IPS-NIHi7 (cell line): ENCODE measurements at regions not wholly inside any gene's neighbourhood (a gene's known extent, or its start where the extent isn't known, plus 50 kb on each side); places are given as distances from the start of the nearest gene placed in this dataset.
A peak's percentile ranks its signal among the peaks of the same experiment; 100 is the strongest.
"Not testable (repeated sequence)": the region's sequence is repeated elsewhere in the genome, so short reads cannot be mapped to it uniquely, and the experiment has no call there.

Experiments
- DNase-seq: peaks from one replicate; pipeline ENCODE4 v3.0.0; 2012; ENCODE audit warnings: mixed read lengths; ENCODE audit errors: extremely low spot score

GRCh38 chr5:87640902-87641301, 228.2 kb upstream of the CCNH start:
- DNase-seq = no peak

- no peak for DNase-seq
These were observed 214.6 kb upstream of the CCNH start for GRCh38 chr5:87627363-87627762.

GRCh38 chr5:87608385-87608784, 195.7 kb upstream of the CCNH start:
- DNase-seq = no peak

- DNase-seq = no peak
These were observed 192.9 kb upstream of the CCNH start for GRCh38 chr5:87605663-87606062.

- DNase-seq = no peak
These were observed 187.0 kb upstream of the CCNH start for GRCh38 chr5:87599778-87600177.

GRCh38 chr5:87598460-87598859, 185.7 kb upstream of the CCNH start:
- no peak for DNase-seq

- no peak for DNase-seq
These were observed 181.8 kb upstream of the CCNH start for GRCh38 chr5:87594566-87594965.

- DNase-seq = no peak
These were observed 176.9 kb upstream of the CCNH start for GRCh38 chr5:87589587-87589986.

- no peak for DNase-seq
These were observed 175.6 kb upstream of the CCNH start for GRCh38 chr5:87588316-87588715.

GRCh38 chr5:87583704-87584103, 171.0 kb upstream of the CCNH start:
- DNase-seq = not testable (repeated sequence)

- DNase-seq = no peak
These were observed 169.4 kb upstream of the CCNH start for GRCh38 chr5:87582149-87582548.

- no peak for DNase-seq
These were observed 168.9 kb upstream of the CCNH start for GRCh38 chr5:87581661-87582060.

GRCh38 chr5:87579678-87580077, 166.9 kb upstream of the CCNH start:
- DNase-seq = no peak

- no peak for DNase-seq
These were observed 164.1 kb upstream of the CCNH start for GRCh38 chr5:87576867-87577266.

GRCh38 chr5:87576306-87576705, 163.6 kb upstream of the CCNH start:
- DNase-seq = not testable (repeated sequence)

- DNase-seq = no peak
These were observed 161.4 kb upstream of the CCNH start for GRCh38 chr5:87574106-87574505.

- no peak for DNase-seq
These were observed 159.9 kb upstream of the CCNH start for GRCh38 chr5:87572611-87573010.

GRCh38 chr5:87572090-87572489, 159.4 kb upstream of the CCNH start:
- no peak for DNase-seq

- no peak for DNase-seq
These were observed 157.6 kb upstream of the CCNH start for GRCh38 chr5:87570366-87570765.

GRCh38 chr5:87562068-87562467, 149.3 kb upstream of the CCNH start:
- DNase-seq = no peak

- DNase-seq = no peak
These were observed 147.8 kb upstream of the CCNH start for GRCh38 chr5:87560528-87560927.

GRCh38 chr5:87551911-87552310, 139.2 kb upstream of the CCNH start:
- DNase-seq = no peak

- DNase-seq = no peak
These were observed 128.9 kb upstream of the CCNH start for GRCh38 chr5:87541676-87542075.

- DNase-seq = peak; percentile 37
These were observed 128.3 kb upstream of the CCNH start for GRCh38 chr5:87541033-87541432.

- DNase-seq = no peak
These were observed 127.1 kb upstream of the CCNH start for GRCh38 chr5:87539839-87540238.
